ENCODE measurements at regions not wholly inside any gene's neighbourhood (a gene's known extent, or its start where the extent isn't known, plus 50 kb on each side); places are given as distances from the start of the nearest gene placed in this dataset.

DNA sequence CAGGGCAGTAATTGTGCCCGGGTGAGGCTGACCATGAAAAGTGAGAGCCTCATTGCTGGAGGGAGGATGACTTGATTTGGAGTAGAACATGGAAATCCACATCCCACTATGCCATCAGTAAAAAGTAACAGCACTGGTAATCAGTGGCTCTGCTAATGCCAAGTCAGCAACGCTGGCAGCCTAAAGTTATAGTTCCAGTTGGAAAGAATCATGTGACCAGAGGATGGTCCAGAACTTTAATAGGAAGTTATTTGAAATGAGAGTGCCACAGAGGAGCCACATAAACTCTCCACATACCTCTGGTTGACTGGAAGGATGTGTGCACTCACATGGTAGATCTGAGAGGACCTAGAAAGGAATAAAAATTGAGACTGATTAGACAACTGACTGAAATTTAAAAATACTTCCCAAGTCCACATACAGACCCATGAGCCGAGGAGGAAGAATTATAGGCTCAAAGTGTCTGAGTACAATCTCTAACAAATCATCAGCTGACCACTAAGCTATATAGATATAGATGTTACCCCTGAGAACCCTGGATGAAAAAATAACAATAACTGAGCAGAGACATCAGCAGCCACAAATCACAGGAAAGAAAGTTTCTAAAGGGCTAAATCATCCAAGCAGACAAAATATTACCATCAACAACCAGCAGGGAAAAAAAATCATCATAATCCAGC lies 346.8 kb downstream of the STK39 start:
- TF ChIP-seq, protein P1, sequence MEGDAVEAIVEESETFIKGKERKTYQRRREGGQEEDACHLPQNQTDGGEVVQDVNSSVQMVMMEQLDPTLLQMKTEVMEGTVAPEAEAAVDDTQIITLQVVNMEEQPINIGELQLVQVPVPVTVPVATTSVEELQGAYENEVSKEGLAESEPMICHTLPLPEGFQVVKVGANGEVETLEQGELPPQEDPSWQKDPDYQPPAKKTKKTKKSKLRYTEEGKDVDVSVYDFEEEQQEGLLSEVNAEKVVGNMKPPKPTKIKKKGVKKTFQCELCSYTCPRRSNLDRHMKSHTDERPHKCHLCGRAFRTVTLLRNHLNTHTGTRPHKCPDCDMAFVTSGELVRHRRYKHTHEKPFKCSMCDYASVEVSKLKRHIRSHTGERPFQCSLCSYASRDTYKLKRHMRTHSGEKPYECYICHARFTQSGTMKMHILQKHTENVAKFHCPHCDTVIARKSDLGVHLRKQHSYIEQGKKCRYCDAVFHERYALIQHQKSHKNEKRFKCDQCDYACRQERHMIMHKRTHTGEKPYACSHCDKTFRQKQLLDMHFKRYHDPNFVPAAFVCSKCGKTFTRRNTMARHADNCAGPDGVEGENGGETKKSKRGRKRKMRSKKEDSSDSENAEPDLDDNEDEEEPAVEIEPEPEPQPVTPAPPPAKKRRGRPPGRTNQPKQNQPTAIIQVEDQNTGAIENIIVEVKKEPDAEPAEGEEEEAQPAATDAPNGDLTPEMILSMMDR (conservative IDR thresholded peaks at IDR 0.05; ENCODE audit: low read length): no peak
- DNase-seq (ENCODE audit: low read depth): no peak

DNA sequence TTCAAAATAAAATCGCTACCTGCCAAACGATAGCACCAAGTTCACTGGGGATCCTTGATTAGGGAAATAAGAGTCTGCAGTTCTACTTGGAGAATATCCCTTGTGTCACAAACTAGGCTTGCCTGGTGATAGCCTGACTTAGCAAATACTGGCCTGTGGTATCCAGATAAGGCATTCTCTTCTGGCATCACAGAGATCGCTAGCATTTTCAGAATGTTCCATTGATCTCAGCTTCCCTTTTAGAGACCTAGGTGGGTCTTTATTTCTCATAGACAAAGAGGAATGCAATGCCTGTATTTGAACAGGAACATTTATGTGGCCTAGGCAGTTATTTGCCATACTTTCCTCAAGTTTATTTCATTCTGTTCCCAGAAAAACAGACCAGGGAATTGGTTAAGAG lies 349.1 kb downstream of the STK39 start:
- no peak overlapping the region for H3K4me3 ChIP-seq (ENCODE audit: low read length)
- no peak for DNase-seq (ENCODE audit: low read depth)
- TF ChIP-seq, protein P1 (conservative IDR thresholded peaks at IDR 0.05; ENCODE audit: low read length): no peak

More for the DNA sequence above, 346.8 kb downstream of the STK39 start:
- H3K4me3 ChIP-seq (ENCODE audit: low read length): no peak overlapping the region

DNA sequence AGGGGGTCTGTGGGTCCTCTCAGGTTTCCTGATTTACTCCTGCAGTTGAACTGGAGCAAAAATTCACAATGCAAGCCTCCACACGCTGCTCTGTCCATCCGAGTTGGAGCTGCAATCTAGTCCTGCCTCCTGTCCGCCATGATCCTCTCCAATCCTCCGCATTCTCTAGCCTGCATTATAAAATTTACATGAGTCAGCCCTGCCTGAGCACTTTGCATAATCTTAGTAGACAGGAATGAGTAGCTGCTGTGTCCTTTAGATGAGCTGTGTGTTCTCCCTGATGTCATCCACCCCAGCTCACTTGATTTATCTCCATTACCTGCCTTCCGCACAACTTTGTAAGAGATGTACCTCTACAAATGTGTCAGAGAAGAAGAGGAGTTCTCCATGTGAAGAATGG lies 355.6 kb downstream of the STK39 start:
- H3K4me3 ChIP-seq (ENCODE audit: low read length): no peak overlapping the region
- DNase-seq (ENCODE audit: low read depth): no peak
- TF ChIP-seq, protein P1 (conservative IDR thresholded peaks at IDR 0.05; ENCODE audit: low read length): no peak

DNA sequence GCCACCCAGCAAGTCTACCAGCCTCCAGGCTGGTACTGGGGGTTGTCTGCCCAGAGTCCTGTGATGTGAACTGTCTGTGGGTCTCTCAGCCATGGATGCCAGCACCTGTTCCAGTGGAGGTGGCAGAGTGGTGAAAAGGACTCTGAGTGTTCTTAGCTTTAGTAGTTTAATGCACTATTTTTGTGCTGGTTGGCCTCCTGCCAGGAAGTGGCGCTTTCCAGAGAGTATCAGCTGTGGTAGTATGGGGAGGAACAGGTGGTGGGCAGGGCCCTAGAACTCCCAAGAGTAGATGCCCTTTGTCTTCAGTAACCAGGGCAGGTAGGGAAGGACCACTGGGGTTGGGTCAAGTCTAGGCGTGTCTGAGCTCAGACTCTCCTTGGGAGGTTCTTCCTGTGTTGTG lies 356.7 kb downstream of the STK39 start:
- DNase-seq (ENCODE audit: low read depth): no peak
- TF ChIP-seq, protein P1 (conservative IDR thresholded peaks at IDR 0.05; ENCODE audit: low read length): no peak
- no peak overlapping the region for H3K4me3 ChIP-seq (ENCODE audit: low read length)

DNA sequence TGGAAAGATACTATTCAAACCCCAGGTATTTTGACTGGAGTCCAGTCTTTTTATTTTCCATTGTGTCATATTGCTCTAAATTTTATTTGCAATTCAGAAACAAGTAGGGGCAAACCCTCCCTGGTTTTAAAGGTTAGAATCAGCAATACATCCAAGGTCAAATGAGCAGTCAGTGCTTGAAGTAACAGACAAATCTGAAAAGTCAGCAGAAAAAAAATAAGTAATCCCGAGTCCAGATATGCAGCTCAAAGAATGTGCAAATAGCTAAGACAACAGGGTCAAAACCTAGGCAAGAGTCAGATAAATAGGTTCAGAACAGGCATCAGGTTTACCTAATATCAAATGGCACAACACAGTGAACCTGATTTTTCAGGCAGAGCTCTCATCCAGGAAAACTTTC lies 367.0 kb downstream of the STK39 start:
- no peak overlapping the region for H3K4me3 ChIP-seq (ENCODE audit: low read length)
- no peak for DNase-seq (ENCODE audit: low read depth)
- TF ChIP-seq, protein P1 (conservative IDR thresholded peaks at IDR 0.05; ENCODE audit: low read length): no peak

DNA sequence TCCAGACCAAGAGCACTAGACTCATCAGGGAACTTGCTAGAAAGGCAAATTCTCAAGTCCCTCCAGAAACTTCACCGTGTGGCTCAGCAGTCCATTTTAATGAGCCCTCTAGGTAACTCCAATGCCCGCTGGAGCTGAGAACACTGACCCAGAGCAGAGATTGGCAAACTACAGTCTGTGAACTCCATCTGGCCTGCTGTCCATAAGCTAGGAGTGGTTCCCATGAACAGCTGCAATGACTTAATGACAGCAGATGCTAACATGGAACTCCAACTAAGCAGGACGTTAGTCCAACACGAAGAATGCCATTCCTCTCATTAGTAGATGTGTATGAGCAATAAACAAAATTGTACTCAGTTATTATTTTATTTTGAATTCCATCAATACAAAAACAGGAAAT lies 371.9 kb downstream of the STK39 start:
- no peak overlapping the region for H3K4me3 ChIP-seq (ENCODE audit: low read length)
- TF ChIP-seq, protein P1 (conservative IDR thresholded peaks at IDR 0.05; ENCODE audit: low read length): no peak
- no peak for DNase-seq (ENCODE audit: low read depth)

DNA sequence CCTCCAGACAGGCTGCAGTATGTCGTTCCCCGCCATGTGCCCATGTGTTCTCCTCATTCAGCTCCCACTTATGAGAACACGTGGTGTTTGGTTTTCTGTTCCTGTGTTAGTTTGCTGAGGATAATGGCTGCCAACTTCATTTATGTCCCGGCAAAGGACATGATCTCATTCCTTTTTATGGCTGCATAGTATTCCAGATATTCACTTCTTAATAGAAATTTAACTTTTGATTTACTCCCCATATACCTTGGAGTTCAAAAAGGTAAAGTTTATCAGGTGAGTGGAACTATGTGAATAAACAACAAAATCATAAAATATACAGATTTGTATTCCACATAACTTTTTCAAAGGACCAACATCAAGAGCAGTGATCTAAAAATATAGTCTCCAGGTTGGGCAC lies 372.6 kb downstream of the STK39 start:
- no peak for DNase-seq (ENCODE audit: low read depth)
- TF ChIP-seq, protein P1 (conservative IDR thresholded peaks at IDR 0.05; ENCODE audit: low read length): no peak
- H3K4me3 ChIP-seq (ENCODE audit: low read length): no peak overlapping the region

All from AG10803 (cell line).